HepG2 (cell line): ENCODE measurements at regions not wholly inside any gene's neighbourhood (a gene's known extent, or its start where the extent isn't known, plus 50 kb on each side); places are given as distances from the start of the nearest gene placed in this dataset.

ENCODE experiments used
- ATAC-seq: fragments of 200-7000 bp; cut with Tn5 transposase; 3 replicates; pipeline ENCODE4 v1.9.1; 2020; ENCODE audit warnings: mild to moderate bottlenecking, moderate library complexity
- BruUV-seq: library from RNA; stranded (reverse); fragments of 400-500 nt; replicated peaks from 2 replicates; lab custom pipeline; 2021; lab: Mats Ljungman, UMichigan
- CTCF ChIA-PET: fragments of 300-600 bp; formaldehyde crosslinking; extraction: SDS; loops from one replicate; lab custom pipeline; 2021; ENCODE audit warnings: low total read pairs, inconsistent platforms, low intra/inter-chr PET ratio; lab: Yijun Ruan, JAX
- POLR2A ChIA-PET: fragments of 350-600 bp; sonication (Branson Sonifier 250); formaldehyde crosslinking; loops from one replicate; lab custom pipeline; 2020; ENCODE audit warnings: antibody characterized with exemption, inconsistent platforms; lab: Yijun Ruan, JAX
- DNase-seq: peaks from one replicate; pipeline ENCODE4 v3.0.0-alpha.2; 2015; ENCODE audit warnings: low spot score
- FAIRE-seq: peaks from 3 replicates; lab custom pipeline; 2011; peaks lifted over from hg19 to GRCh38; lab: Jason Lieb, UNC
- H2AFZ ChIP-seq: one replicate; pipeline ENCODE4 v1.6.1; 2011; ENCODE audit warnings: low read length, inconsistent platforms
- H3K27ac ChIP-seq: fragments of 300-600 bp; 3 replicates; pipeline ENCODE4 v1.8.0; 2011; ENCODE audit warnings: mixed run types, mild to moderate bottlenecking, mixed read lengths, low read length, inconsistent platforms; ENCODE audit not compliant: insufficient read depth; ENCODE audit errors: extremely low read length
- H3K27me3 ChIP-seq, 2 experiments: fragments of 200-600 bp in 1 of 2; 2 replicates in 1 of 2; 3 replicates in 1 of 2; pipeline versions ENCODE4 v1.6.0 to v1.8.0; 2011; ENCODE audit warnings: low read length in 2 of 2, mild to moderate bottlenecking in 2 of 2, moderate library complexity in 2 of 2, inconsistent platforms in 1 of 2; ENCODE audit not compliant: insufficient read depth in 2 of 2, control insufficient read depth in 1 of 2
- H3K36me3 ChIP-seq, 2 experiments: fragments of 200-600 bp in 1 of 2; replicated peaks in 1 of 2; 2 replicates in 1 of 2; 3 replicates in 1 of 2; pipeline versions ENCODE4 v1.5.1 to v1.8.0; 2011; ENCODE audit warnings: low read length in 2 of 2, inconsistent platforms in 1 of 2; ENCODE audit not compliant: insufficient read depth in 2 of 2, control insufficient read depth in 1 of 2
- H3K4me1 ChIP-seq: 2 replicates; pipeline ENCODE4 v1.5.1; 2012; ENCODE audit warnings: low read length, inconsistent platforms; ENCODE audit not compliant: insufficient read depth
- H3K4me2 ChIP-seq: 2 replicates; pipeline ENCODE4 v1.6.0; 2011; ENCODE audit warnings: low read depth, low read length, inconsistent platforms
- H3K4me3 ChIP-seq, 3 experiments: fragments of 200-600 bp in 1 of 3; sonication (generic), shearing (Covaris generic) in 1 of 3; replicated peaks in 1 of 3; 2 replicates each; pipeline ENCODE4 v1.5.1; 2011 to 2016; ENCODE audit warnings: low read length in 3 of 3, inconsistent platforms in 2 of 3, low read depth in 2 of 3, mild to moderate bottlenecking in 2 of 3, control low read depth in 1 of 3, mixed read lengths in 1 of 3; ENCODE audit not compliant: insufficient read depth in 1 of 3
- H3K79me2 ChIP-seq: one replicate; pipeline ENCODE4 v1.6.1; 2011; ENCODE audit warnings: low read length, inconsistent platforms; ENCODE audit not compliant: insufficient read depth
- H3K9ac ChIP-seq: 2 replicates; pipeline ENCODE4 v1.6.0; 2011; ENCODE audit warnings: mild to moderate bottlenecking, low read depth, low read length, inconsistent platforms; ENCODE audit not compliant: insufficient read depth
- H3K9me3 ChIP-seq: 2 replicates; pipeline ENCODE4 v1.5.1; 2012; ENCODE audit warnings: mild to moderate bottlenecking, low read length
- H4K20me1 ChIP-seq: 2 replicates; pipeline ENCODE4 v1.6.0; 2011; ENCODE audit warnings: inconsistent platforms, mild to moderate bottlenecking, low read length, moderate library complexity; ENCODE audit not compliant: insufficient read depth
- GMEB2 ChIP-seq: IDR thresholded peaks from 2 replicates; pipeline ENCODE4 v1.6.1; 2016; ENCODE audit warnings: missing biosample characterization, missing genetic modification reagents, low read depth
- ISL2 ChIP-seq: sonication (generic); formaldehyde crosslinking; IDR thresholded peaks from 2 replicates; pipeline ENCODE4 v1.5.0; 2020; ENCODE audit warnings: missing genetic modification reagents
- JUN ChIP-seq: sonication (generic); formaldehyde crosslinking; IDR thresholded peaks from 2 replicates; pipeline ENCODE4 v1.4.0; 2020; ENCODE audit warnings: mild to moderate bottlenecking, missing genetic modification reagents
- KDM2A ChIP-seq: sonication (generic); formaldehyde crosslinking; IDR thresholded peaks from 2 replicates; pipeline ENCODE4 v1.4.0; 2020; ENCODE audit warnings: low read depth, missing genetic modification reagents, borderline replicate concordance
- MNT ChIP-seq: fragments of 450-650 bp; IDR thresholded peaks from 2 replicates; pipeline ENCODE4 v1.6.1; 2016
- MYPOP ChIP-seq: sonication (generic); formaldehyde crosslinking; IDR thresholded peaks from 2 replicates; pipeline ENCODE4 v1.8.1; 2023; ENCODE audit warnings: mild to moderate bottlenecking, moderate library complexity, missing genetic modification reagents
- PHB2 ChIP-seq: fragments of 450-650 bp; IDR thresholded peaks from 2 replicates; pipeline ENCODE4 v1.6.1; 2018; ENCODE audit not compliant: partially characterized antibody
- PHF5A ChIP-seq: IDR thresholded peaks from one replicate; pipeline ENCODE4 v1.6.1; 2018; ENCODE audit warnings: low read depth, missing genetic modification reagents; ENCODE audit not compliant: unreplicated experiment
- TCF12 ChIP-seq, 2 experiments: fragments of 450-650 bp in 1 of 2; sonication (generic) in 1 of 2; formaldehyde crosslinking in 1 of 2; IDR thresholded peaks; 2 replicates each; pipeline versions ENCODE4 v1.6.1 to v1.8.0; 2017 to 2022; ENCODE audit warnings: antibody characterized with exemption in 1 of 2, mild to moderate bottlenecking in 1 of 2, missing genetic modification reagents in 1 of 2, moderate library complexity in 1 of 2
- U2AF1 ChIP-seq: fragments of 200-400 bp; formaldehyde crosslinking; optimal IDR thresholded peaks from 2 replicates; pipeline ENCODE3; 2017; ENCODE audit warnings: mild to moderate bottlenecking, low read depth, low read length
- ZNF136 ChIP-seq: sonication (generic); formaldehyde crosslinking; IDR thresholded peaks from 2 replicates; pipeline ENCODE4 v1.8.1; 2022; ENCODE audit warnings: low read depth, mild to moderate bottlenecking, moderate library complexity, missing genetic modification reagents
- WGBS: methylation state at CpG from one replicate; pipeline ENCODE4 v1.1.6; 2017; ENCODE audit warnings: low lambda C conversion rate; 5-methylcytosine and 5-hydroxymethylcytosine counted together
- in situ Hi-C: cut with HindIII; loops from 2 replicates; pipeline ENCODE4 v1.10.0; 2017; ENCODE audit warnings: low pct_unique_long_range_greater_than_20kb; ENCODE audit not compliant: extremely low pct_ligation_motif_present
- intact Hi-C: fragments of 100-400 bp; cut with micrococcal nuclease; formaldehyde crosslinking; loops from one replicate; pipeline ENCODE4 v1.10.0; 2022; ENCODE audit not compliant: unreplicated experiment

GRCh38 chr6:66848244-66848953 lies 1141.4 kb upstream of the EYS start:
- Histone ChIP-seq H3K27ac (no peak overlapping the region), H3K4me1 (no peaks in the 10 kb centered on the region), H3K27me3 (no peaks in the 10 kb centered on the region), H3K79me2 (no peaks in the 10 kb centered on the region), H3K36me3 (no peaks in the 10 kb centered on the region), H3K9me3 (no peaks in the 10 kb centered on the region), H3K9ac (no peak overlapping the region), H3K4me2 (no peak overlapping the region), H2AFZ (no peak overlapping the region), H4K20me1 (no peaks in the 10 kb centered on the region), H3K4me3 (no peak overlapping the region)
- BruUV-seq: no TSS peak
- ATAC-seq: no peak
- WGBS: 2% methylated on average over 3 of the region's 3 CpGs
- FAIRE-seq: no peak
- intact Hi-C loops (no loop called here), in situ Hi-C loops (no loop called here)
- CTCF ChIA-PET: no interaction called here
- DNase-seq: no peak
- POLR2A ChIA-PET: no interaction called here
- TF ChIP-seq MNT: peak; percentile 95
- TF ChIP-seq PHB2: no peak
- TF ChIP-seq JUN (CRISPR knock-in tag): no peak

- H3K79me2 ChIP-seq: no peaks in the 10 kb centered on the region
- H3K27ac ChIP-seq: no peak overlapping the region
- in situ Hi-C loops: no loop called here
- H3K4me2 ChIP-seq: no peak overlapping the region
- ChIA-PET POLR2A (no interaction called here), CTCF (no interaction called here)
- no peaks in the 10 kb centered on the region for H3K36me3 ChIP-seq
- no peaks in the 10 kb centered on the region for H3K4me1 ChIP-seq
- no peak for FAIRE-seq
- no TSS peak for BruUV-seq
- no peaks in the 10 kb centered on the region for H4K20me1 ChIP-seq
- H2AFZ ChIP-seq: peak overlapping the region; percentile 23
- no peak overlapping the region for H3K4me3 ChIP-seq
- H3K9ac ChIP-seq: no peak overlapping the region
- intact Hi-C loops: loop anchor here (5.0 kb wide), 1 partner anchor 204 kb away; no protein-coding TSS in a partner anchor
- no peaks in the 10 kb centered on the region for H3K27me3 ChIP-seq
- no peak for ATAC-seq
- DNase-seq: no peak
- no peaks in the 10 kb centered on the region for H3K9me3 ChIP-seq
- TF ChIP-seq MYPOP: no peak
- no peak for TF ChIP-seq U2AF1
- TF ChIP-seq KDM2A: no peak
- TF ChIP-seq ZNF136 (CRISPR knock-in tag): no peak
- TF ChIP-seq PHF5A (CRISPR knock-in tag): no peak
- TF ChIP-seq GMEB2: no peak
- no peak for TF ChIP-seq TCF12 (IDR thresholded peaks at IDR 0.05)
- TF ChIP-seq TCF12 (CRISPR knock-in tag; IDR thresholded peaks at IDR 0.05): no peak
- no peak for TF ChIP-seq ISL2 (CRISPR knock-in tag)
- WGBS: 3% methylated on average over 5 of the region's 5 CpGs
These were observed 1131.7 kb upstream of the EYS start for GRCh38 chr6:66838764-66839163.
